ENCODE measurements at regions not wholly inside any gene's neighbourhood (a gene's known extent, or its start where the extent isn't known, plus 50 kb on each side); places are given as distances from the start of the nearest gene placed in this dataset.
A peak's percentile ranks its signal among the peaks of the same experiment; 100 is the strongest.
"Not testable (repeated sequence)": the region's sequence is repeated elsewhere in the genome, so short reads cannot be mapped to it uniquely, and the experiment has no call there.

- intact Hi-C loops (cut with DNase I): no loop called here
- DNase-seq (no peak), ATAC-seq (no peak)
- Histone ChIP-seq H3K27me3 (ENCODE audit: control insufficient read depth, insufficient read depth) (no peaks in the 10 kb centered on the region), H3K27ac (ENCODE audit: low read length) (no peak overlapping the region), H3K9me3 (ENCODE audit: control insufficient read depth, low read length) (no peaks in the 10 kb centered on the region), H3K4me1 (ENCODE audit: control insufficient read depth, insufficient read depth, low read length) (no peaks in the 10 kb centered on the region), H3K4me3 (ENCODE audit: low read length) (no peak overlapping the region)
- 95% methylated on average over 2 of the region's 2 CpGs for WGBS
These were observed 247.0 kb downstream of the SH2D4B start for GRCh38 chr10:80784695-80785094.

DNA sequence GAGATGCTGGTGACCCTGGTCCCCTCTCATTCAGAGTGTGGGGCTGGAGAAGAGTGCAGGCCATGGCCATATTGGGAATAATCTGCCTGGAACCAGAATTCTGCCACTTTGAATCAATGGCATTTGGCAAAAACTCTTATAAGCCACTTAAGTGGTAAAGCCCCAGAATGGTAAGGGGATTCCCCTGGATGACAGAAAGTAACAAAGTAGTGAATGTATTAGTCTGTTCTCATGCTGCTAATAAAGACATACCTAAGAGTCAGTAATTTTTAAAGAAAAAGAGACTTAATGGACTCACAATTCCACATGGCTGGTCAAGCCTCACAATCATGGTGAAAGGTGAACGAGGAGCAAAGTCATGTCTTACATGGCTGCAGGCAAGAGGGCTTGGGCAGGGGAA lies 248.6 kb downstream of the SH2D4B start:
- intact Hi-C loops (cut with DNase I): no loop called here
- Histone ChIP-seq H3K9me3 (ENCODE audit: control insufficient read depth, low read length) (no peaks in the 10 kb centered on the region), H3K4me1 (ENCODE audit: control insufficient read depth, insufficient read depth, low read length) (no peaks in the 10 kb centered on the region), H3K27ac (ENCODE audit: low read length) (no peak overlapping the region), H3K4me3 (ENCODE audit: low read length) (no peak overlapping the region), H3K27me3 (ENCODE audit: control insufficient read depth, insufficient read depth) (no peaks in the 10 kb centered on the region)
- DNase-seq: no peak
- no peak for ATAC-seq
- WGBS: 72% methylated on average over 1 of the region's 1 CpG

DNA sequence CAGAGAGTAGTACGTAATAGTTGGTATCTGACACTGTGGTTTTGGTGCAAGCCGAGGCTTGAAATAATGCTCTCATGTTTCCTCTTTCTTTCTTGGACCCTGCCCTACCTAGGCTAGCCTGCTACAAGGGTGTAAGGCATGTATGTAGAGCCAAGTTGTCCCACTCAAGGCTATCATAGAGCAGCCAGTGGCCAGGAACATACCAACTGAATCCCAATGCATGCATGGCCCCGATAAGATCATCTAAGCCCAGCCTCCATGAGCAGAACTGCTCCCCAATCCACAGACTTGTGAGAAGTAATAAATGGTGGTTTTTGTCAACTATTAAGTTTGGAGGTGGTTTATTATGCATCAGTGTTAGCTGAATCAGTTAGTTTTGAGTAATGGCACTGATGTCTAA lies 250.2 kb downstream of the SH2D4B start:
- Histone ChIP-seq H3K4me1 (ENCODE audit: control insufficient read depth, insufficient read depth, low read length) (no peaks in the 10 kb centered on the region), H3K27ac (ENCODE audit: low read length) (no peak overlapping the region), H3K4me3 (ENCODE audit: low read length) (no peak overlapping the region), H3K27me3 (ENCODE audit: control insufficient read depth, insufficient read depth) (no peaks in the 10 kb centered on the region), H3K9me3 (ENCODE audit: control insufficient read depth, low read length) (no peaks in the 10 kb centered on the region)
- intact Hi-C loops (cut with DNase I): no loop called here
- DNase-seq: no peak
- 93% methylated on average over 3 of the region's 3 CpGs for WGBS
- no peak for ATAC-seq

DNA sequence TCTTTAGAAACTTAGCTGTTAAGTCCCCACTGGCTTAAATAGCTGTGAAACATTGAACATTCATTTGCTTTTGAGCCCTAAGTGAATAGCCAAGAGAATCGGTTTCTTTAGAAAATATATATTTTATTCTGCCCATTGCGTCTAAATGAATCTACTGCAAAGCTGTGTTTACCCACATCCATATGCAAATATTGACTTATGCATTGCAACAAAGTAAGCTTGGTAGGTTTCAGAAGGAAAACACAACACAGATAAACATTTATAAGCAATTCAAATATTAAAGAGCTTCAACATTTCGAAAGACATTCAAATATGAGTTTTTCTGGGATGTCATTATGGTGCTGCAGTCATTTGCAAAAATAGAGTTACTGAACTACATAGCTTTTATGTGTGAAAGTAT lies 257.3 kb downstream of the SH2D4B start:
- H3K27me3 ChIP-seq (ENCODE audit: control insufficient read depth, insufficient read depth): no peaks in the 10 kb centered on the region
- no peaks in the 10 kb centered on the region for H3K4me1 ChIP-seq (ENCODE audit: control insufficient read depth, insufficient read depth, low read length)
- WGBS: 81% methylated on average over 3 of the region's 3 CpGs
- intact Hi-C loops (cut with DNase I): no loop called here
- H3K4me3 ChIP-seq (ENCODE audit: low read length): no peak overlapping the region
- H3K9me3 ChIP-seq (ENCODE audit: control insufficient read depth, low read length): no peaks in the 10 kb centered on the region
- H3K27ac ChIP-seq (ENCODE audit: low read length): no peak overlapping the region
- DNase-seq: no peak
- ATAC-seq: no peak

DNA sequence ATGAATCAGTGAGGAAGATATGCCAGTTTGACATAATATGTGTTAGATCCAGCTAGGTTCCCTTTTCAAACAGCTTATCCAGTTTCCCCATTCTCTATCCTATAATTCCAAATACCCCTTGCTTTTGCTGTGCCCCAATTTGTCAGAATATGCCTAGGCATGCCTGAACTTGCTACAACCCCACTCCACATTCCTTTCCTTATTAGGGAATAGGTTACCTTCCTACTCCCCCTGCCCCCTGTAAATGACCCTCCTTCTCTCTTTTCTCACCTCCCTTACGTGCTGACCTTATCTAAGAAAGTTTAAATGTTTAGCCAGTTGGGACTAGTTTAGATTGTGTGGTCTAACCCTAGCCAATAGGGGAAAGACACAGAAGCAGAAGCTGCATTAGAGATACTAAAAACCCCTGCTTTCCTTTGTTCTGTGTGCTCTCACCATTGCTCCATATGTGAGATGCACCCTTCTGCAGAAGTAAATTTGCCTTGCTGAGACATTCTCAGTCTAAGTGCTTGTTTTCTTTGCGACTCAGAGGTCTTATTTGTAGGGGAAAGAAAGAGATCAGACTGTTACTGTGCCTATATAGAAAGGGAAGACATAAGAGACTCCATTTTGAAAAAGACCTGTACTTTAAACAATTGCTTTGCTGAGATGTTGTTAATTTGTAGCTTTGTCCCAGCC lies 267.8 kb downstream of the SH2D4B start:
- ATAC-seq: no peak
- Histone ChIP-seq H3K27ac (ENCODE audit: low read length) (no peak overlapping the region), H3K4me1 (ENCODE audit: control insufficient read depth, insufficient read depth, low read length) (no peaks in the 10 kb centered on the region), H3K4me3 (ENCODE audit: low read length) (no peak overlapping the region), H3K9me3 (ENCODE audit: control insufficient read depth, low read length) (peaks cover 1% of the 10 kb centered on the region), H3K27me3 (ENCODE audit: control insufficient read depth, insufficient read depth) (no peaks in the 10 kb centered on the region)
- DNase-seq: no peak
- intact Hi-C loops (cut with DNase I): no loop called here
- WGBS: 50% methylated on average over 2 of the region's 2 CpGs

- Histone ChIP-seq H3K9me3 (ENCODE audit: control insufficient read depth, low read length) (no peaks in the 10 kb centered on the region), H3K4me1 (ENCODE audit: control insufficient read depth, insufficient read depth, low read length) (no peaks in the 10 kb centered on the region), H3K27ac (ENCODE audit: low read length) (no peak overlapping the region), H3K4me3 (ENCODE audit: low read length) (no peak overlapping the region), H3K27me3 (ENCODE audit: control insufficient read depth, insufficient read depth) (no peaks in the 10 kb centered on the region)
- DNase-seq: peak in 2 of 3 donors; percentile 22 to 45
- intact Hi-C loops (cut with DNase I): no loop called here
- ATAC-seq: no peak
- 93% methylated on average over 21 of the region's 21 CpGs for WGBS
These were observed 276.5 kb downstream of the SH2D4B start for GRCh38 chr10:80814147-80814652.

DNA sequence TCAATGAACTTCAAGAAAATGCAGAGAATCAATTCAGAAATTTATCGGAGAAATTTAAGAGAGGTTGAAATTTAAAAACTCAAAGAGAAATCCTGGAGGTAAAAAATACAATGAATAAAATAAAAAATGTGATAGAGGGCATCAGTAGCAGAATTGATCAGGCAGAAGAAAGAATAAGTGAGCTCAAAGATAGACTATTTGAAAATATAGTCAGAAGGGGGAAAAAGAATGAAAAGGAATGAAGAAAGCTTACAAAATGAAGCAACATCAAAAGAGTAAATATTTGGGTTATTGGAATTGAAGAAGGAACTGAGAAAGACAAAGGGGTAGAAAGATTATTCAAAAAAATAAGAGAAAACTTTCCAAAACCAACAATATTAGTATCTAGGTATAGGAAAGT lies 291.4 kb downstream of the SH2D4B start:
- WGBS: 96% methylated on average over 1 of the region's 1 CpG
- ATAC-seq (no peak), DNase-seq (no peak)
- Histone ChIP-seq H3K4me3 (ENCODE audit: low read length) (no peak overlapping the region), H3K4me1 (ENCODE audit: control insufficient read depth, insufficient read depth, low read length) (no peaks in the 10 kb centered on the region), H3K27ac (ENCODE audit: low read length) (no peak overlapping the region), H3K27me3 (ENCODE audit: control insufficient read depth, insufficient read depth) (no peaks in the 10 kb centered on the region), H3K9me3 (ENCODE audit: control insufficient read depth, low read length) (no peaks in the 10 kb centered on the region)
- intact Hi-C loops (cut with DNase I): no loop called here

GRCh38 chr10:80829562-80829961 lies 291.9 kb downstream of the SH2D4B start:
- H3K4me3 ChIP-seq (ENCODE audit: low read length): no peak overlapping the region
- H3K27me3 ChIP-seq (ENCODE audit: control insufficient read depth, insufficient read depth): no peaks in the 10 kb centered on the region
- intact Hi-C loops (cut with DNase I): no loop called here
- H3K4me1 ChIP-seq (ENCODE audit: control insufficient read depth, insufficient read depth, low read length): no peaks in the 10 kb centered on the region
- no peak overlapping the region for H3K27ac ChIP-seq (ENCODE audit: low read length)
- DNase-seq: no peak
- H3K9me3 ChIP-seq (ENCODE audit: control insufficient read depth, low read length): no peaks in the 10 kb centered on the region
- no peak for ATAC-seq

- H3K27ac ChIP-seq (ENCODE audit: low read length); DNase-seq; ATAC-seq; intact Hi-C loops (cut with DNase I); H3K27me3 ChIP-seq (ENCODE audit: control insufficient read depth, insufficient read depth); H3K9me3 ChIP-seq (ENCODE audit: control insufficient read depth, low read length); H3K4me3 ChIP-seq (ENCODE audit: low read length); H3K4me1 ChIP-seq (ENCODE audit: control insufficient read depth, insufficient read depth, low read length): not testable (repeated sequence)
- WGBS: 80% methylated on average over 1 of the region's 1 CpG
These were observed 295.0 kb downstream of the SH2D4B start for GRCh38 chr10:80832693-80833092.

- DNase-seq: peak in 1 of 3 donors; percentile 14
- Histone ChIP-seq H3K4me3 (ENCODE audit: low read length) (no peak overlapping the region), H3K27ac (ENCODE audit: low read length) (no peak overlapping the region), H3K4me1 (ENCODE audit: control insufficient read depth, insufficient read depth, low read length) (no peaks in the 10 kb centered on the region), H3K27me3 (ENCODE audit: control insufficient read depth, insufficient read depth) (no peaks in the 10 kb centered on the region), H3K9me3 (ENCODE audit: control insufficient read depth, low read length) (no peaks in the 10 kb centered on the region)
- no peak for ATAC-seq
- WGBS: 43% methylated on average over 5 of the region's 5 CpGs
- intact Hi-C loops (cut with DNase I): no loop called here
These were observed 317.8 kb downstream of the SH2D4B start for GRCh38 chr10:80855348-80855971.

DNA sequence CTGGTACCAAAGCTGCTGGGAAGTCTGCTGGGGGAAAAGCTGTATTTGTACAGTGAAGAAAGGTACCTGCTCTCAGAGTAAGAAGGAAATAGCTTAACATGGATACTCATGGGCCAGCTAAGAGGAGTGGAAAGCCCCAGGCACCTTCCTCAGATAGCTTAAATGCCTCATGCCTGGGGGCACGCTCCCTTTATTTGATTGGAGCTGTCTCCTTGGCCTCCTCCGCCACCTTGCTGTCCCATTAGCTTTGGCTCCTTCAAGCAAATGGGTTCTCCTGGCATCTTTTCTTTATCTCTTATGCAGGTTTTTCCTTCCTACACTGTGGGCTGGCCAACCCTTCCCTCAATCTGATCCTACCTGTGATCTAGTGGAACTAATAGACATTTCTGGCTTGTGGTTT lies 318.5 kb downstream of the SH2D4B start:
- WGBS: 88% methylated on average over 2 of the region's 2 CpGs
- no peaks in the 10 kb centered on the region for H3K9me3 ChIP-seq (ENCODE audit: control insufficient read depth, low read length)
- H3K27ac ChIP-seq (ENCODE audit: low read length): no peak overlapping the region
- no peak for ATAC-seq
- H3K4me3 ChIP-seq (ENCODE audit: low read length): no peak overlapping the region
- intact Hi-C loops (cut with DNase I): no loop called here
- no peak for DNase-seq
- no peaks in the 10 kb centered on the region for H3K27me3 ChIP-seq (ENCODE audit: control insufficient read depth, insufficient read depth)
- no peaks in the 10 kb centered on the region for H3K4me1 ChIP-seq (ENCODE audit: control insufficient read depth, insufficient read depth, low read length)

Measured in right cardiac atrium (tissue), 5 donors.